ENCODE measurements at regions not wholly inside any gene's neighbourhood (a gene's known extent, or its start where the extent isn't known, plus 50 kb on each side); places are given as distances from the start of the nearest gene placed in this dataset.
"Not testable (repeated sequence)": the region's sequence is repeated elsewhere in the genome, so short reads cannot be mapped to it uniquely, and the experiment has no call there.

GRCh38 chr14:66273261-66273832 is 212.8 kb upstream of the CCDC196 start:
- Mint-ChIP-seq H3K36me3 (no peaks in the 10 kb centered on the region), H3K27ac (no peak overlapping the region), H3K27me3 (ENCODE audit: low read depth) (peaks cover 31% of the 10 kb centered on the region), H3K4me3 (no peak overlapping the region), H3K4me1 (no peaks in the 10 kb centered on the region), H3K9me3 (no peaks in the 10 kb centered on the region)
- DNase-seq (ENCODE audit: low spot score in 2 of 2, unreplicated experiment in 2 of 2): no peak
- no peak for TF ChIP-seq CTCF (IDR thresholded peaks at IDR 0.05; ENCODE audit: unreplicated experiment)

GRCh38 chr14:66278418-66278817 is 207.8 kb upstream of the CCDC196 start:
- DNase-seq (ENCODE audit: low spot score in 2 of 2, unreplicated experiment in 2 of 2); H3K4me1 Mint-ChIP-seq; H3K36me3 Mint-ChIP-seq; H3K27ac Mint-ChIP-seq; H3K9me3 Mint-ChIP-seq; H3K4me3 Mint-ChIP-seq: not testable (repeated sequence)
- peaks cover 21% of the 10 kb centered on the region for H3K27me3 Mint-ChIP-seq (ENCODE audit: low read depth)

- Mint-ChIP-seq H3K4me1 (peaks cover 8% of the 10 kb centered on the region), H3K9me3 (peaks cover 9% of the 10 kb centered on the region), H3K27ac (no peak overlapping the region), H3K27me3 (ENCODE audit: low read depth) (peaks cover 5% of the 10 kb centered on the region), H3K4me3 (no peak overlapping the region), H3K36me3 (no peaks in the 10 kb centered on the region)
- no peak for TF ChIP-seq CTCF (IDR thresholded peaks at IDR 0.05; ENCODE audit: unreplicated experiment)
- DNase-seq (ENCODE audit: low spot score in 2 of 2, unreplicated experiment in 2 of 2): no peak
Measured at GRCh38 chr14:66281036-66281776, 205.0 kb upstream of the CCDC196 start.

- Mint-ChIP-seq H3K27me3 (ENCODE audit: low read depth) (no peaks in the 10 kb centered on the region), H3K27ac (no peak overlapping the region), H3K9me3 (peaks cover 14% of the 10 kb centered on the region), H3K36me3 (no peaks in the 10 kb centered on the region), H3K4me1 (peaks cover 8% of the 10 kb centered on the region), H3K4me3 (no peak overlapping the region)
- DNase-seq (ENCODE audit: low spot score in 2 of 2, unreplicated experiment in 2 of 2): no peak
- no peak for TF ChIP-seq CTCF (IDR thresholded peaks at IDR 0.05; ENCODE audit: unreplicated experiment)
Measured at GRCh38 chr14:66284346-66284745, 201.8 kb upstream of the CCDC196 start.

GRCh38 chr14:66288511-66288910 is 197.7 kb upstream of the CCDC196 start:
- H3K27me3 Mint-ChIP-seq (ENCODE audit: low read depth): peaks cover 7% of the 10 kb centered on the region
- no peaks in the 10 kb centered on the region for H3K4me1 Mint-ChIP-seq
- H3K27ac Mint-ChIP-seq: no peak overlapping the region
- no peak for DNase-seq (ENCODE audit: low spot score in 2 of 2, unreplicated experiment in 2 of 2)
- no peak for TF ChIP-seq CTCF (IDR thresholded peaks at IDR 0.05; ENCODE audit: unreplicated experiment)
- no peak overlapping the region for H3K4me3 Mint-ChIP-seq
- H3K36me3 Mint-ChIP-seq: no peaks in the 10 kb centered on the region
- H3K9me3 Mint-ChIP-seq: peaks cover 12% of the 10 kb centered on the region

GRCh38 chr14:66291756-66292155 is 194.4 kb upstream of the CCDC196 start:
- H3K4me3 Mint-ChIP-seq: no peak overlapping the region
- H3K27ac Mint-ChIP-seq: no peak overlapping the region
- no peaks in the 10 kb centered on the region for H3K4me1 Mint-ChIP-seq
- H3K27me3 Mint-ChIP-seq (ENCODE audit: low read depth): peaks cover 15% of the 10 kb centered on the region
- H3K36me3 Mint-ChIP-seq: no peaks in the 10 kb centered on the region
- DNase-seq (ENCODE audit: low spot score in 2 of 2, unreplicated experiment in 2 of 2): no peak
- no peak for TF ChIP-seq CTCF (IDR thresholded peaks at IDR 0.05; ENCODE audit: unreplicated experiment)
- H3K9me3 Mint-ChIP-seq: peaks cover 12% of the 10 kb centered on the region
